Loucy (cell line): ENCODE measurements at regions not wholly inside any gene's neighbourhood (a gene's known extent, or its start where the extent isn't known, plus 50 kb on each side); places are given as distances from the start of the nearest gene placed in this dataset.
"Not testable (repeated sequence)": the region's sequence is repeated elsewhere in the genome, so short reads cannot be mapped to it uniquely, and the experiment has no call there.

Experiments
- H2AFZ ChIP-seq: fragments of 200-600 bp; sonication (generic); 2 replicates; pipeline ENCODE4 v1.6.0; 2016; ENCODE audit warnings: antibody characterized with exemption, mild to moderate bottlenecking, low read length, moderate library complexity
- H3F3A ChIP-seq: fragments of 200-600 bp; 2 replicates; pipeline ENCODE4 v1.6.0; 2016; ENCODE audit warnings: antibody characterized with exemption, low read depth, mild to moderate bottlenecking
- H3K27me3 ChIP-seq: fragments of 200-600 bp; sonication (generic); 2 replicates; pipeline ENCODE4 v1.6.1; 2014; ENCODE audit warnings: low read length, mild to moderate bottlenecking; ENCODE audit not compliant: insufficient read depth, poor library complexity, severe bottlenecking
- H3K36me3 ChIP-seq: fragments of 200-600 bp; sonication (generic); 2 replicates; pipeline ENCODE4 v1.6.1; 2016; ENCODE audit warnings: low read length; ENCODE audit not compliant: insufficient read depth
- H3K4me1 ChIP-seq: fragments of 200-600 bp; sonication (generic); 2 replicates; pipeline ENCODE4 v1.5.1; 2014; ENCODE audit warnings: low read length, mild to moderate bottlenecking; ENCODE audit not compliant: insufficient read depth, poor library complexity, severe bottlenecking
- H3K4me2 ChIP-seq: fragments of 200-600 bp; sonication (generic); 2 replicates; pipeline ENCODE4 v1.6.0; 2014; ENCODE audit warnings: antibody characterized with exemption, low read length, low read depth, mild to moderate bottlenecking; ENCODE audit not compliant: poor library complexity, severe bottlenecking
- H3K4me3 ChIP-seq: fragments of 200-600 bp; sonication (generic); 2 replicates; pipeline ENCODE4 v1.5.1; 2014; ENCODE audit warnings: low read length, mild to moderate bottlenecking, mixed read lengths; ENCODE audit not compliant: poor library complexity, severe bottlenecking
- H3K79me2 ChIP-seq: fragments of 200-600 bp; sonication (generic); 2 replicates; pipeline ENCODE4 v1.6.1; 2014; ENCODE audit warnings: low read length; ENCODE audit not compliant: insufficient read depth
- H3K9ac ChIP-seq: fragments of 200-600 bp; sonication (generic); 2 replicates; pipeline ENCODE4 v1.6.0; 2014; ENCODE audit warnings: mild to moderate bottlenecking, low read depth, low read length, moderate library complexity; ENCODE audit not compliant: poor library complexity, severe bottlenecking
- H3K9me2 ChIP-seq: fragments of 200-600 bp; sonication (generic); replicated peaks from 2 replicates; pipeline ENCODE4 v1.6.1; 2016; ENCODE audit warnings: low read depth, low read length, mixed read lengths
- H3K9me3 ChIP-seq: fragments of 200-600 bp; sonication (generic); 2 replicates; pipeline ENCODE4 v1.6.1; 2014; ENCODE audit warnings: mild to moderate bottlenecking, antibody characterized with exemption, low read length, low read depth; ENCODE audit not compliant: insufficient read depth
- H4K20me1 ChIP-seq: fragments of 200-600 bp; sonication (generic); 2 replicates; pipeline ENCODE4 v1.6.0; 2014; ENCODE audit warnings: antibody characterized with exemption, low read length, mild to moderate bottlenecking; ENCODE audit not compliant: insufficient read depth, poor library complexity, severe bottlenecking
- CTCF ChIP-seq: fragments of 200-600 bp; sonication (generic); conservative IDR thresholded peaks from 2 replicates; pipeline ENCODE4 v1.5.1; 2014; ENCODE audit warnings: mild to moderate bottlenecking, antibody characterized with exemption, low read length
- EZH2phosphoT487 ChIP-seq: fragments of 200-600 bp; IDR thresholded peaks from 2 replicates; pipeline ENCODE4 v1.6.1; 2018; ENCODE audit warnings: antibody characterized with exemption, mild to moderate bottlenecking, moderate library complexity, borderline replicate concordance

- no peaks in the 10 kb centered on the region for H3K4me1 ChIP-seq
- H3F3A ChIP-seq, result no peaks in the 10 kb centered on the region
- no peak overlapping the region for H3K4me2 ChIP-seq
- no peak overlapping the region for H3K4me3 ChIP-seq
- H3K79me2 ChIP-seq, result no peaks in the 10 kb centered on the region
- H2AFZ ChIP-seq, result no peak overlapping the region
- no peaks in the 10 kb centered on the region for H3K27me3 ChIP-seq
- no peaks in the 10 kb centered on the region for H3K36me3 ChIP-seq
- H3K9ac ChIP-seq, result no peak overlapping the region
- no peak for TF ChIP-seq CTCF
- TF ChIP-seq EZH2phosphoT487, result no peak
- no peaks in the 10 kb centered on the region for H3K9me2 ChIP-seq
- no peaks in the 10 kb centered on the region for H4K20me1 ChIP-seq
- H3K9me3 ChIP-seq, result no peaks in the 10 kb centered on the region
Measured at GRCh38 chr14:27845902-27846301, 920.7 kb upstream of the FOXG1 start.

- H3F3A ChIP-seq, H3K9ac ChIP-seq, H3K4me1 ChIP-seq, H4K20me1 ChIP-seq, H3K79me2 ChIP-seq, H3K27me3 ChIP-seq, H2AFZ ChIP-seq, H3K36me3 ChIP-seq, H3K4me2 ChIP-seq, H3K4me3 ChIP-seq, H3K9me2 ChIP-seq, H3K9me3 ChIP-seq: not testable (repeated sequence)
Measured at GRCh38 chr14:27847480-27847879, 919.1 kb upstream of the FOXG1 start.

- not testable (repeated sequence) for H3K79me2 ChIP-seq, H3F3A ChIP-seq, H3K4me1 ChIP-seq, H3K4me2 ChIP-seq, H3K9ac ChIP-seq, H2AFZ ChIP-seq, H3K4me3 ChIP-seq, H3K27me3 ChIP-seq, H3K9me2 ChIP-seq, H4K20me1 ChIP-seq, H3K36me3 ChIP-seq, H3K9me3 ChIP-seq
Measured at GRCh38 chr14:27849193-27849592, 917.4 kb upstream of the FOXG1 start.

GRCh38 chr14:27862684-27863083, 903.9 kb upstream of the FOXG1 start:
- Histone ChIP-seq H3K9ac (no peak overlapping the region), H3K36me3 (no peaks in the 10 kb centered on the region), H3K27me3 (no peaks in the 10 kb centered on the region), H3K4me3 (no peak overlapping the region), H3K4me2 (no peak overlapping the region), H3K4me1 (no peaks in the 10 kb centered on the region), H4K20me1 (no peaks in the 10 kb centered on the region), H3K9me3 (no peaks in the 10 kb centered on the region), H3F3A (no peaks in the 10 kb centered on the region), H3K79me2 (no peaks in the 10 kb centered on the region), H2AFZ (no peak overlapping the region), H3K9me2 (no peaks in the 10 kb centered on the region)
- TF ChIP-seq EZH2phosphoT487, result no peak
- no peak for TF ChIP-seq CTCF
